ENCODE measurements at regions not wholly inside any gene's neighbourhood (a gene's known extent, or its start where the extent isn't known, plus 50 kb on each side); places are given as distances from the start of the nearest gene placed in this dataset.

- Mint-ChIP-seq H3K4me3 (ENCODE audit: unreplicated experiment) (no peak overlapping the region), H3K36me3 (ENCODE audit: low read depth) (no peaks in the 10 kb centered on the region), H3K9me3 (ENCODE audit: low read depth) (no peaks in the 10 kb centered on the region), H3K4me1 (ENCODE audit: low read depth) (no peaks in the 10 kb centered on the region), H3K27ac (ENCODE audit: unreplicated experiment) (no peak overlapping the region), H3K27me3 (ENCODE audit: low read depth) (no peaks in the 10 kb centered on the region)
- DNase-seq (ENCODE audit: low spot score) = no peak
- TF ChIP-seq, protein P1, sequence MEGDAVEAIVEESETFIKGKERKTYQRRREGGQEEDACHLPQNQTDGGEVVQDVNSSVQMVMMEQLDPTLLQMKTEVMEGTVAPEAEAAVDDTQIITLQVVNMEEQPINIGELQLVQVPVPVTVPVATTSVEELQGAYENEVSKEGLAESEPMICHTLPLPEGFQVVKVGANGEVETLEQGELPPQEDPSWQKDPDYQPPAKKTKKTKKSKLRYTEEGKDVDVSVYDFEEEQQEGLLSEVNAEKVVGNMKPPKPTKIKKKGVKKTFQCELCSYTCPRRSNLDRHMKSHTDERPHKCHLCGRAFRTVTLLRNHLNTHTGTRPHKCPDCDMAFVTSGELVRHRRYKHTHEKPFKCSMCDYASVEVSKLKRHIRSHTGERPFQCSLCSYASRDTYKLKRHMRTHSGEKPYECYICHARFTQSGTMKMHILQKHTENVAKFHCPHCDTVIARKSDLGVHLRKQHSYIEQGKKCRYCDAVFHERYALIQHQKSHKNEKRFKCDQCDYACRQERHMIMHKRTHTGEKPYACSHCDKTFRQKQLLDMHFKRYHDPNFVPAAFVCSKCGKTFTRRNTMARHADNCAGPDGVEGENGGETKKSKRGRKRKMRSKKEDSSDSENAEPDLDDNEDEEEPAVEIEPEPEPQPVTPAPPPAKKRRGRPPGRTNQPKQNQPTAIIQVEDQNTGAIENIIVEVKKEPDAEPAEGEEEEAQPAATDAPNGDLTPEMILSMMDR (IDR thresholded peaks at IDR 0.05) = no peak
Measured at GRCh38 chr5:165999693-166000320, 2291.6 kb upstream of the WWC1 start.

GRCh38 chr5:166004006-166004405, 2287.4 kb upstream of the WWC1 start:
- no peaks in the 10 kb centered on the region for H3K4me1 Mint-ChIP-seq (ENCODE audit: low read depth)
- no peaks in the 10 kb centered on the region for H3K36me3 Mint-ChIP-seq (ENCODE audit: low read depth)
- H3K27me3 Mint-ChIP-seq (ENCODE audit: low read depth) = no peaks in the 10 kb centered on the region
- no peak overlapping the region for H3K4me3 Mint-ChIP-seq (ENCODE audit: unreplicated experiment)
- no peaks in the 10 kb centered on the region for H3K9me3 Mint-ChIP-seq (ENCODE audit: low read depth)
- no peak for DNase-seq (ENCODE audit: low spot score)
- TF ChIP-seq, protein P1 (IDR thresholded peaks at IDR 0.05) = no peak
- no peak overlapping the region for H3K27ac Mint-ChIP-seq (ENCODE audit: unreplicated experiment)

GRCh38 chr5:166013415-166013814, 2278.0 kb upstream of the WWC1 start:
- no peaks in the 10 kb centered on the region for H3K4me1 Mint-ChIP-seq (ENCODE audit: low read depth)
- no peak overlapping the region for H3K27ac Mint-ChIP-seq (ENCODE audit: unreplicated experiment)
- no peak for DNase-seq (ENCODE audit: low spot score)
- H3K27me3 Mint-ChIP-seq (ENCODE audit: low read depth) = no peaks in the 10 kb centered on the region
- H3K4me3 Mint-ChIP-seq (ENCODE audit: unreplicated experiment) = no peak overlapping the region
- TF ChIP-seq, protein P1 (IDR thresholded peaks at IDR 0.05) = no peak
- no peaks in the 10 kb centered on the region for H3K9me3 Mint-ChIP-seq (ENCODE audit: low read depth)
- H3K36me3 Mint-ChIP-seq (ENCODE audit: low read depth) = no peaks in the 10 kb centered on the region

DNA sequence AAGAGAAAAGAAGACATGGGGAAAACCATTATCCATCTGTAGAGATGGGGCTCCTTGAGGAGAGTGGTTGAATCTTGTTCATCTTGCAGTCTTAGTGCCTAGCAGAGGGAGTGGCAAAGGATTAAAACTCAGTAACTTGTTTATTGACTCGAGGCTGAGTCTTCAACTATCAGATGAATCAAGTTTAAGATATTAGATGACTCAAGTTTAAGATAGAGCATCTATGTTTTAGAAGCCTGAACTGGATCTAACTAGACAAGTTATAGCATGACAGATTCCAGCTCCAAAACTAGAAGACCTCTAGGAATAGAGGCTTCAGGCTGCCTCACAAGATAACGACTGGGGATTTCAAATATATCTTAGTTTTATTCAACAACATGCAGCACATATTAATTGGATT, 2277.2 kb upstream of the WWC1 start:
- DNase-seq (ENCODE audit: low spot score) = no peak
- no peaks in the 10 kb centered on the region for H3K27me3 Mint-ChIP-seq (ENCODE audit: low read depth)
- TF ChIP-seq, protein P1 (IDR thresholded peaks at IDR 0.05) = no peak
- no peaks in the 10 kb centered on the region for H3K36me3 Mint-ChIP-seq (ENCODE audit: low read depth)
- H3K4me1 Mint-ChIP-seq (ENCODE audit: low read depth) = no peaks in the 10 kb centered on the region
- H3K4me3 Mint-ChIP-seq (ENCODE audit: unreplicated experiment) = no peak overlapping the region
- H3K9me3 Mint-ChIP-seq (ENCODE audit: low read depth) = no peaks in the 10 kb centered on the region
- H3K27ac Mint-ChIP-seq (ENCODE audit: unreplicated experiment) = no peak overlapping the region

DNA sequence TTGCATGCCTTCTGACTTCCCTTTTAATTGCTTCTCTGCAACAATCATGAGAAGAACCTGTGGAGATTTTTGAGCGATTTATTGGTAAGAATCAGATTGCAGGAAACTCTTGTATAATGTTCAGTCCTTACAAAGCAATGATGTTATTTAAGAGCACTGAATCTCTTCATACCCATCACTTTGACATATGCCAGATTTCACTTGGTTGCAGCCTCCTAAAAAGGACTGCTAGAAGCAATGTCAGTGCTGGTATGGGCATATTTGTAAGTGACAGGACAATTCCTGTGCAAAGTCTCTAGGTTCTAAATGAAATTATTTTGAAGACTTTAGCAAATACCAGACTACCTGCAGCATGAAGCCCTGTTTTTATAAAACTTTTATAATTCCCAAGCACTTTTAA, 2272.7 kb upstream of the WWC1 start:
- no peak overlapping the region for H3K4me3 Mint-ChIP-seq (ENCODE audit: unreplicated experiment)
- H3K36me3 Mint-ChIP-seq (ENCODE audit: low read depth) = no peaks in the 10 kb centered on the region
- TF ChIP-seq, protein P1 (IDR thresholded peaks at IDR 0.05) = no peak
- H3K4me1 Mint-ChIP-seq (ENCODE audit: low read depth) = no peaks in the 10 kb centered on the region
- no peaks in the 10 kb centered on the region for H3K9me3 Mint-ChIP-seq (ENCODE audit: low read depth)
- DNase-seq (ENCODE audit: low spot score) = no peak
- no peak overlapping the region for H3K27ac Mint-ChIP-seq (ENCODE audit: unreplicated experiment)
- H3K27me3 Mint-ChIP-seq (ENCODE audit: low read depth) = no peaks in the 10 kb centered on the region
